ENCODE measurements at regions not wholly inside any gene's neighbourhood (a gene's known extent, or its start where the extent isn't known, plus 50 kb on each side); places are given as distances from the start of the nearest gene placed in this dataset.

GRCh38 chr14:27098451-27098850, 500.6 kb upstream of the NOVA1 start:
- Histone ChIP-seq H3K27me3 (no peaks in the 10 kb centered on the region), H3K4me1 (no peaks in the 10 kb centered on the region), H3K4me3 (ENCODE audit: low read depth, low read length) (no peak overlapping the region), H3K9me3 (no peaks in the 10 kb centered on the region), H3K36me3 (no peaks in the 10 kb centered on the region)
- DNase-seq: no peak
- TF ChIP-seq CTCF (IDR thresholded peaks at IDR 0.05; ENCODE audit: low read depth, low read length): no peak

- no peak for DNase-seq
- Histone ChIP-seq H3K36me3 (no peaks in the 10 kb centered on the region), H3K4me3 (ENCODE audit: low read depth, low read length) (no peak overlapping the region)
These were observed 516.3 kb upstream of the NOVA1 start for GRCh38 chr14:27114180-27114579.

GRCh38 chr14:27123162-27123561, 525.3 kb upstream of the NOVA1 start:
- no peak overlapping the region for H3K4me3 ChIP-seq (ENCODE audit: low read depth, low read length)
- no peak for DNase-seq
- no peaks in the 10 kb centered on the region for H3K27me3 ChIP-seq
- no peaks in the 10 kb centered on the region for H3K9me3 ChIP-seq
- no peak for TF ChIP-seq CTCF (IDR thresholded peaks at IDR 0.05; ENCODE audit: low read depth, low read length)
- H3K4me1 ChIP-seq: no peaks in the 10 kb centered on the region
- H3K36me3 ChIP-seq: no peaks in the 10 kb centered on the region

More at GRCh38 chr14:27114180-27114579, 516.3 kb upstream of the NOVA1 start:
- no peak for TF ChIP-seq CTCF (IDR thresholded peaks at IDR 0.05; ENCODE audit: low read depth, low read length)
- no peaks in the 10 kb centered on the region for H3K9me3 ChIP-seq
- no peaks in the 10 kb centered on the region for H3K4me1 ChIP-seq
- H3K27me3 ChIP-seq: no peaks in the 10 kb centered on the region

DNA sequence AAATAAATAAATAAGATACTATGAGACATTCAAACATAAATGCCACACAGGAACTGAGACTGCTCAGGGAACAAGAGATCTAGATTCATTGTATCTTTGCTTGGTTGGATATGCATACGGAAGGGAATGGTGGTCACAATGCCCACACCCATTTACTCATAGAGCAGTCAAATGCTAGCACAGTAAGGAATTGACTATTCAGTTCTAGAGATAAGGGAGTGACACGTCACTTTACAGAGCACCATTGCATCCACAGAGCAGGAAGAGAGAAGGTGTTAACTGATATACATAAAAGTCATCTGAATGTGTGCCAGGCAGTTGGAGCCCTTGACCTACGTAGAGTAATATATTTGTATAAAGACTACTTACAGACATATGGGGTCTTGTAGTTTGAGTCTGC, 530.0 kb upstream of the NOVA1 start:
- no peak for DNase-seq
- no peak for TF ChIP-seq CTCF (IDR thresholded peaks at IDR 0.05; ENCODE audit: low read depth, low read length)
- H3K27me3 ChIP-seq: no peaks in the 10 kb centered on the region
- H3K4me3 ChIP-seq (ENCODE audit: low read depth, low read length): no peak overlapping the region
- no peaks in the 10 kb centered on the region for H3K36me3 ChIP-seq
- H3K4me1 ChIP-seq: no peaks in the 10 kb centered on the region
- H3K9me3 ChIP-seq: no peaks in the 10 kb centered on the region

GRCh38 chr14:27134200-27134599, 536.4 kb upstream of the NOVA1 start:
- H3K27me3 ChIP-seq: no peaks in the 10 kb centered on the region
- TF ChIP-seq CTCF (IDR thresholded peaks at IDR 0.05; ENCODE audit: low read depth, low read length): no peak
- no peak overlapping the region for H3K4me3 ChIP-seq (ENCODE audit: low read depth, low read length)
- H3K9me3 ChIP-seq: no peaks in the 10 kb centered on the region
- no peaks in the 10 kb centered on the region for H3K4me1 ChIP-seq
- no peaks in the 10 kb centered on the region for H3K36me3 ChIP-seq
- no peak for DNase-seq

DNA sequence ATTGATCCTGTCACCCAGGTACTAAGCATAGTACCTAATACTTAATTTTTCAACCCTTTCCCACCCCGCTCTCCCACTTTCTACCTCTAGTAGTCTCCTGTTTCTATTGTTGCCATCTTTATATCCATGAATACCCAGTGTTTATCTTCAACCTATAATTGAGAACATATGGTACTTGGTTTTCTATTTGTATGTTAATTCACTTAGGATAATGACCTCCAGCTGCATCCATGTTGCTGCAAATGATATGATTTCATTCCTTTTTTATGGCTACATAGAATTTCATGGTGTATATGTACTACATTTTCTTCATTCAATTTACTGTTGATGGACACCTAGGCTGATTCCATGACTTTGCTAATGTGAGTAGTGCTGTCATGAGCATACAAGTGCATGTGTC, 547.3 kb upstream of the NOVA1 start:
- Histone ChIP-seq H3K36me3 (no peaks in the 10 kb centered on the region), H3K27me3 (no peaks in the 10 kb centered on the region), H3K9me3 (no peaks in the 10 kb centered on the region), H3K4me1 (no peaks in the 10 kb centered on the region), H3K4me3 (ENCODE audit: low read depth, low read length) (no peak overlapping the region)
- TF ChIP-seq CTCF (IDR thresholded peaks at IDR 0.05; ENCODE audit: low read depth, low read length): no peak
- no peak for DNase-seq
